Keratinocyte (primary cell): ENCODE measurements at regions not wholly inside any gene's neighbourhood (a gene's known extent, or its start where the extent isn't known, plus 50 kb on each side); places are given as distances from the start of the nearest gene placed in this dataset.

Experiments
- DNase-seq: peaks from one replicate; pipeline ENCODE4 v3.0.0-alpha.2; 2011; ENCODE audit warnings: low read depth, missing footprints, low spot score
- FAIRE-seq: peaks from 2 replicates; lab custom pipeline; 2011; peaks lifted over from hg19 to GRCh38; lab: Jason Lieb, UNC
- H2AFZ ChIP-seq: 2 replicates; pipeline ENCODE4 v1.6.0; 2012; ENCODE audit warnings: low read length, control low read depth, inconsistent platforms; ENCODE audit not compliant: control insufficient read depth
- H3K27ac ChIP-seq: 2 replicates; pipeline ENCODE4 v1.5.1; 2011; ENCODE audit warnings: low read length; ENCODE audit not compliant: control insufficient read depth, insufficient read depth
- H3K27me3 ChIP-seq: 3 replicates; pipeline ENCODE4 v1.6.0; 2011; ENCODE audit warnings: low read length; ENCODE audit not compliant: control insufficient read depth, insufficient read depth; ENCODE audit errors: extremely low read depth
- H3K36me3 ChIP-seq, 2 experiments: 2 replicates in 1 of 2; 3 replicates in 1 of 2; pipeline ENCODE4 v1.5.1; 2011; ENCODE audit warnings: low read length in 2 of 2, mild to moderate bottlenecking in 1 of 2; ENCODE audit not compliant: control insufficient read depth in 2 of 2, insufficient read depth in 2 of 2; ENCODE audit errors: extremely low read depth in 1 of 2
- H3K4me1 ChIP-seq: 3 replicates; pipeline ENCODE4 v1.5.1; 2011; ENCODE audit warnings: low read length; ENCODE audit not compliant: control insufficient read depth, insufficient read depth; ENCODE audit errors: extremely low read depth
- H3K4me2 ChIP-seq: 3 replicates; pipeline ENCODE4 v1.6.0; 2011; ENCODE audit warnings: low read depth, low read length; ENCODE audit not compliant: control insufficient read depth, insufficient read depth; ENCODE audit errors: extremely low read depth
- H3K4me3 ChIP-seq, 3 experiments: fragments of 200-600 bp in 1 of 3; sonication (generic) in 1 of 3; 2 replicates in 2 of 3; 3 replicates in 1 of 3; pipeline ENCODE4 v1.5.1; 2011 to 2016; ENCODE audit warnings: low read length in 3 of 3, mild to moderate bottlenecking in 3 of 3, control low read depth in 2 of 3, inconsistent platforms in 1 of 3, low read depth in 1 of 3, mixed read lengths in 1 of 3, mixed run types in 1 of 3, moderate library complexity in 1 of 3; ENCODE audit not compliant: control insufficient read depth in 2 of 3, insufficient read depth in 2 of 3; ENCODE audit errors: extremely low read depth in 1 of 3
- H3K79me2 ChIP-seq: 2 replicates; pipeline ENCODE4 v1.6.0; 2012; ENCODE audit warnings: low read length; ENCODE audit not compliant: control insufficient read depth, insufficient read depth
- H3K9ac ChIP-seq: 3 replicates; pipeline ENCODE4 v1.6.0; 2011; ENCODE audit warnings: low read length; ENCODE audit not compliant: control insufficient read depth, insufficient read depth; ENCODE audit errors: extremely low read depth
- H3K9me1 ChIP-seq: 3 replicates; pipeline ENCODE4 v1.6.0; 2011; ENCODE audit warnings: low read length; ENCODE audit not compliant: control insufficient read depth, insufficient read depth; ENCODE audit errors: extremely low read depth
- H3K9me3 ChIP-seq: 2 replicates; pipeline ENCODE4 v1.5.1; 2012; ENCODE audit warnings: low read depth, low read length; ENCODE audit not compliant: control insufficient read depth
- H4K20me1 ChIP-seq: 3 replicates; pipeline ENCODE4 v1.6.0; 2011; ENCODE audit warnings: low read length; ENCODE audit not compliant: control insufficient read depth, insufficient read depth; ENCODE audit errors: extremely low read depth
- EZH2 ChIP-seq: IDR thresholded peaks from one replicate; pipeline ENCODE4 v1.6.1; 2012; ENCODE audit warnings: inconsistent platforms, mild to moderate bottlenecking, low read length, moderate library complexity
- dilution Hi-C: fragments of 300-500 bp; cut with MboI; formaldehyde crosslinking; loops from one replicate; pipeline ENCODE4 v1.7.0; 2020; ENCODE audit warnings: low sequenced_read_pairs; ENCODE audit not compliant: extremely low pct_ligation_motif_present
- small RNA-seq, 3 experiments: library from RNA; depleted of rRNA; stranded (forward); fragments of <200 nt; gene quantifications; one replicate each; pipeline ENCODE3, GENCODE V24; 2012; ENCODE audit warnings: low read depth in 3 of 3, low replicate concordance in 1 of 3; ENCODE audit not compliant: insufficient read length in 3 of 3
- TF ChIP-seq, protein P1 (sequence below), 3 experiments: IDR thresholded peaks in 1 of 3; conservative IDR thresholded peaks in 1 of 3; optimal IDR thresholded peaks in 1 of 3; 2 replicates in 2 of 3; 3 replicates in 1 of 3; pipeline versions ENCODE3 to v1.5.1; 2011; ENCODE audit warnings: low read length in 3 of 3, mild to moderate bottlenecking in 3 of 3, moderate library complexity in 2 of 3, control low read depth in 1 of 3, inconsistent platforms in 1 of 3; ENCODE audit not compliant: insufficient read depth in 2 of 3; ENCODE audit errors: extremely low read depth in 1 of 3

DNA sequence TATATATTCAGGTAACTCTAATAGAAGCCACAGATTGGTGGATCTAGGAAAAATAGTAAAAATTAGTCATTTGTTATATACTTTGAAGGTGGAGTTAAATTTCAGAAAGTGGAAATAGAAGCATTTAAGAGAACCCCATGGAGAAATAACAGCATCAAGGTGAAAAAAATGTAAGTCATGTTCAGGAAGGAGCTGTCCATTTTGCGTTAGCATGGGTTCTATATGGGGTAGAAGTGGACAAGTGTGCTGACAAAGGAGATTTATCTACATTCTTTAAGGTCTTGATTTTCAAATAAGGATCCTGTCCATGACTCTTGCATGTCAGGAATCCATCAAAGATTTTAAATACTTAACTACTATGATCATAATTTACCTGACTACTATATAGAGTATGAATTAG, 50.2 kb upstream of the ROBO1 start:
- H4K20me1 ChIP-seq = no peaks in the 10 kb centered on the region
- no peaks in the 10 kb centered on the region for H3K9me3 ChIP-seq
- H3K4me3 ChIP-seq = no peak overlapping the region
- no peaks in the 10 kb centered on the region for H3K9me1 ChIP-seq
- no peak overlapping the region for H3K27ac ChIP-seq
- FAIRE-seq = no peak
- H3K79me2 ChIP-seq = no peaks in the 10 kb centered on the region
- no peak overlapping the region for H3K9ac ChIP-seq
- no peaks in the 10 kb centered on the region for H3K4me1 ChIP-seq
- no peaks in the 10 kb centered on the region for H3K36me3 ChIP-seq
- TF ChIP-seq, protein P1, sequence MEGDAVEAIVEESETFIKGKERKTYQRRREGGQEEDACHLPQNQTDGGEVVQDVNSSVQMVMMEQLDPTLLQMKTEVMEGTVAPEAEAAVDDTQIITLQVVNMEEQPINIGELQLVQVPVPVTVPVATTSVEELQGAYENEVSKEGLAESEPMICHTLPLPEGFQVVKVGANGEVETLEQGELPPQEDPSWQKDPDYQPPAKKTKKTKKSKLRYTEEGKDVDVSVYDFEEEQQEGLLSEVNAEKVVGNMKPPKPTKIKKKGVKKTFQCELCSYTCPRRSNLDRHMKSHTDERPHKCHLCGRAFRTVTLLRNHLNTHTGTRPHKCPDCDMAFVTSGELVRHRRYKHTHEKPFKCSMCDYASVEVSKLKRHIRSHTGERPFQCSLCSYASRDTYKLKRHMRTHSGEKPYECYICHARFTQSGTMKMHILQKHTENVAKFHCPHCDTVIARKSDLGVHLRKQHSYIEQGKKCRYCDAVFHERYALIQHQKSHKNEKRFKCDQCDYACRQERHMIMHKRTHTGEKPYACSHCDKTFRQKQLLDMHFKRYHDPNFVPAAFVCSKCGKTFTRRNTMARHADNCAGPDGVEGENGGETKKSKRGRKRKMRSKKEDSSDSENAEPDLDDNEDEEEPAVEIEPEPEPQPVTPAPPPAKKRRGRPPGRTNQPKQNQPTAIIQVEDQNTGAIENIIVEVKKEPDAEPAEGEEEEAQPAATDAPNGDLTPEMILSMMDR (optimal IDR thresholded peaks at IDR 0.05 in 1 of 3, IDR thresholded peaks at IDR 0.05 in 1 of 3, conservative IDR thresholded peaks at IDR 0.05 in 1 of 3; ENCODE audit: extremely low read depth in 1 of 3, insufficient read depth in 2 of 3, low read length in 3 of 3) = no peak
- TF ChIP-seq EZH2 = no peak
- no peak overlapping the region for H2AFZ ChIP-seq
- DNase-seq = no peak
- no peak overlapping the region for H3K4me2 ChIP-seq
- H3K27me3 ChIP-seq = no peaks in the 10 kb centered on the region
- dilution Hi-C loops = no loop called here

Small RNAs in the stretch of these regions (small RNA-seq; reads per million reads assigned to genes)
- 0 reads per million in 3 experiments for gene AC108740.1
